ENCODE measurements at regions not wholly inside any gene's neighbourhood (a gene's known extent, or its start where the extent isn't known, plus 50 kb on each side); places are given as distances from the start of the nearest gene placed in this dataset.

DNA sequence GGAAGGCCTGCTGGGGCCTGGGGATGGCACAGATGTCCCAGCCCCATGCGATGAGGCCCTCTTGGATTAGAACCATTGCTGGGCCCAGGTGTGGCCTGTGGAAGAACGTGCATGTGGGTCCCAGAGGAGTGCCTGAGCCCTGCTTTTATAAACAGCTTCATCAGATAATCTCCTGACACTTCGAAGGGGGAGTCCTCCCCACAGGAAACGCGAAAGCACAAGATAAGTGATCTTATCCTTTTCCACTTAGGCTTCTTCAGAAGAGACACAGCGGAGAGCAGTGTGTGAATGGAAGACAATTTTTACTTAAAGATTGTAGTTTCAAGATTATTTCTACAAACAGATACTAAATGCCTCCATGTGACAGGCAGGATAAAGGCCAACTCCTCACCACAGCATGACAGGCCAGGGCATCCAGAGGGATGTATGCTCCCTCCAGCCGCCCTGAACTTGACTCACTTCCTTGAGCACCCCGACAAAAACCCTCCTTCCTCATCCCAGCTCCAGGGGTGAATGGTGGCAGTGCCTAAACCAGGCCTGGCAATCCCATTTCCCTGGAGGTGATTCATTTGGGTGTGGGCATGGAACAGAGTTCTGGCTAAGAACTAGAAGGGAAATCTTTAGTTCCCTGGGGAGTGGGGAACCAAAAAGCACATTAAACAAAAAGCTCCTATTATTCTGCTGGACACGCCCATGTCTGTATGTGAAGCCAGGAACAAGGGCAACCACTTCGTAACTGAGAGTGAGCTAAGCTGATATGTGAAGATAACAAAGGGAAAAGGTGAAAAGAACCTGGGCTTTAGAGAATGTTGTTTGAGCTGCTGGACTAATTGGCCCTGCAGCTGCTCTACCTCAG is 56.2 kb upstream of the TMEM163 start:
- DNase-seq (no peak), ATAC-seq (no peak)
- intact Hi-C loops (cut with DNase I) = no loop called here
- no peaks in the 10 kb centered on the region for H3K36me3 ChIP-seq
- TF ChIP-seq, protein P1, sequence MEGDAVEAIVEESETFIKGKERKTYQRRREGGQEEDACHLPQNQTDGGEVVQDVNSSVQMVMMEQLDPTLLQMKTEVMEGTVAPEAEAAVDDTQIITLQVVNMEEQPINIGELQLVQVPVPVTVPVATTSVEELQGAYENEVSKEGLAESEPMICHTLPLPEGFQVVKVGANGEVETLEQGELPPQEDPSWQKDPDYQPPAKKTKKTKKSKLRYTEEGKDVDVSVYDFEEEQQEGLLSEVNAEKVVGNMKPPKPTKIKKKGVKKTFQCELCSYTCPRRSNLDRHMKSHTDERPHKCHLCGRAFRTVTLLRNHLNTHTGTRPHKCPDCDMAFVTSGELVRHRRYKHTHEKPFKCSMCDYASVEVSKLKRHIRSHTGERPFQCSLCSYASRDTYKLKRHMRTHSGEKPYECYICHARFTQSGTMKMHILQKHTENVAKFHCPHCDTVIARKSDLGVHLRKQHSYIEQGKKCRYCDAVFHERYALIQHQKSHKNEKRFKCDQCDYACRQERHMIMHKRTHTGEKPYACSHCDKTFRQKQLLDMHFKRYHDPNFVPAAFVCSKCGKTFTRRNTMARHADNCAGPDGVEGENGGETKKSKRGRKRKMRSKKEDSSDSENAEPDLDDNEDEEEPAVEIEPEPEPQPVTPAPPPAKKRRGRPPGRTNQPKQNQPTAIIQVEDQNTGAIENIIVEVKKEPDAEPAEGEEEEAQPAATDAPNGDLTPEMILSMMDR (IDR thresholded peaks at IDR 0.05) = no peak
- H3K27ac ChIP-seq = no peak overlapping the region
- no peak overlapping the region for H3K4me3 ChIP-seq
- no peaks in the 10 kb centered on the region for H3K27me3 ChIP-seq
- H3K9me3 ChIP-seq = no peaks in the 10 kb centered on the region
- H3K4me1 ChIP-seq = no peaks in the 10 kb centered on the region

DNA sequence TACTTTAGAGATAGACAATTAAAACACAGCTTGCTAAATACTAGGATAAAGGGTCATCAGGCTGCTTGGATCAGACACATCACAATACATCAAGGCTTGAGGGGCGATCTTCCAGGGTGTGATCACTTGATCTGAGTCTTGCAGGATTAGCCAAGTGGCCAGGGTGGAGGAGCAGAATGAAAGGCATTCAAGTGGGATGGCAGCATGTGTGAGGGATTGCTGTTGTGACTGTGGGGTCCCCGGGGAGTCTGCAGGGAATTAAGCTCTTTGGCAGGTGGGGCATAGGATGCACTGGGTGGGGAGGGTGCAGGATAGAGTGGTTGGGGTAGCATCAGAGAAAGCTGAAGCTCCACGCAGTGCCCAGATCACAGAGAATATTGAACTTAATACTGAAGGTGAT is 58.0 kb upstream of the TMEM163 start:
- no peak for ATAC-seq
- no peak for DNase-seq
- intact Hi-C loops (cut with DNase I) = no loop called here
- Histone ChIP-seq H3K4me3 (no peak overlapping the region), H3K27ac (no peak overlapping the region), H3K4me1 (no peaks in the 10 kb centered on the region), H3K9me3 (no peaks in the 10 kb centered on the region), H3K36me3 (no peaks in the 10 kb centered on the region), H3K27me3 (no peaks in the 10 kb centered on the region)
- TF ChIP-seq, protein P1 (IDR thresholded peaks at IDR 0.05) = no peak

- Histone ChIP-seq H3K4me3 (no peak overlapping the region), H3K27ac (no peak overlapping the region), H3K36me3 (no peaks in the 10 kb centered on the region), H3K4me1 (no peaks in the 10 kb centered on the region), H3K9me3 (no peaks in the 10 kb centered on the region), H3K27me3 (no peaks in the 10 kb centered on the region)
- DNase-seq = no peak
- intact Hi-C loops (cut with DNase I) = no loop called here
- TF ChIP-seq, protein P1 (IDR thresholded peaks at IDR 0.05) = no peak
- peak; percentile 58 for ATAC-seq
Measured at GRCh38 chr2:134777593-134777992, 58.8 kb upstream of the TMEM163 start.

- H3K9me3 ChIP-seq = no peaks in the 10 kb centered on the region
- H3K27ac ChIP-seq = no peak overlapping the region
- TF ChIP-seq, protein P1 (IDR thresholded peaks at IDR 0.05) = peak; percentile 28
- no peaks in the 10 kb centered on the region for H3K4me1 ChIP-seq
- no peaks in the 10 kb centered on the region for H3K27me3 ChIP-seq
- DNase-seq = no peak
- intact Hi-C loops (cut with DNase I) = no loop called here
- peak; percentile 57 for ATAC-seq
- no peaks in the 10 kb centered on the region for H3K36me3 ChIP-seq
- no peak overlapping the region for H3K4me3 ChIP-seq
Measured at GRCh38 chr2:134778372-134778771, 59.6 kb upstream of the TMEM163 start.

DNA sequence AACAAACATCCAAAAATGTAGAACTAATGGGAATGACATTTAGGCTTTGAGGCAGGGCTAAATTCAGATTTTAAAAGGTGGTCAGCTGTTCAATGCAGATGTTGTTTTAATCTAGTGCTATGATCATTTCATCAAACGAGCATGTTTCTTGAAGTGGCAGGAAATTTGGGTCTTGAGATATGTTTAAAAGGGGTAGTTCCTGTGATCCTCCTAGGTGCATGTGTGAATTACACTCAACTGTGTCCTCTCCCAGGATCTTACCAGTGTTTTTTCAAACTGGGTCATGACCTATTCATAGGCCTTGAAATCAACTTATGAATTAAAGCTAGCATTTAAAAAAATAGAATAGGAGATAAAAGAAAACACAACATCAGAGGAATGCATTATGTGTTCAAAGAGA is 57.4 kb upstream of the ACMSD start:
- ATAC-seq (no peak), DNase-seq (no peak)
- intact Hi-C loops (cut with DNase I) = no loop called here
- Histone ChIP-seq H3K36me3 (no peaks in the 10 kb centered on the region), H3K9me3 (no peaks in the 10 kb centered on the region), H3K4me3 (no peak overlapping the region), H3K4me1 (no peaks in the 10 kb centered on the region), H3K27ac (no peak overlapping the region), H3K27me3 (no peaks in the 10 kb centered on the region)
- TF ChIP-seq, protein P1 (IDR thresholded peaks at IDR 0.05) = no peak
